CD4-positive, alpha-beta T cell (primary cell): ENCODE measurements at regions not wholly inside any gene's neighbourhood (a gene's known extent, or its start where the extent isn't known, plus 50 kb on each side); places are given as distances from the start of the nearest gene placed in this dataset.
A peak's percentile ranks its signal among the peaks of the same experiment; 100 is the strongest.
"Not testable (repeated sequence)": the region's sequence is repeated elsewhere in the genome, so short reads cannot be mapped to it uniquely, and the experiment has no call there.

Source experiments
- ATAC-seq: fragments of 200-7000 bp; cut with Tn5 transposase; one replicate; pipeline ENCODE4 v1.10.0; 2022; ENCODE audit warnings: mild to moderate bottlenecking; ENCODE audit not compliant: poor library complexity
- CTCF ChIA-PET: fragments of 350-600 bp; sonication (Branson Sonifier 250); formaldehyde crosslinking; loops from one replicate; lab custom pipeline; 2021; ENCODE audit warnings: antibody characterized with exemption, inconsistent platforms; lab: Charles Lee
- POLR2A ChIA-PET: fragments of 350-600 bp; sonication (Branson Sonifier 250); formaldehyde crosslinking; loops from one replicate; lab custom pipeline; 2021; ENCODE audit warnings: antibody characterized with exemption, inconsistent platforms; lab: Charles Lee
- DNase-seq, 14 experiments: peaks; one replicate each; pipeline ENCODE4 v3.0.0-alpha.2; 2013 to 2020; ENCODE audit warnings: mixed read lengths in 2 of 14
- H3K27ac ChIP-seq, 2 donors: one replicate each; pipeline versions ENCODE4 v1.5.1 to v1.7.0; 2013; ENCODE audit warnings: low read length in 2 of 2, low read depth in 1 of 2, mild to moderate bottlenecking in 1 of 2
- H3K27me3 ChIP-seq, 2 experiments: 1 replicate in 1 of 2; 2 replicates in 1 of 2; pipeline versions ENCODE4 v1.6.1 to v1.7.0; 2013; ENCODE audit warnings: low read length in 2 of 2, control low read depth in 1 of 2, mild to moderate bottlenecking in 1 of 2, moderate library complexity in 1 of 2; ENCODE audit not compliant: insufficient read depth in 2 of 2, control insufficient read depth in 1 of 2
- H3K36me3 ChIP-seq: one replicate; pipeline ENCODE4 v1.6.1; 2013; ENCODE audit warnings: low read length, control low read depth; ENCODE audit not compliant: insufficient read depth
- H3K4me1 ChIP-seq: one replicate; pipeline ENCODE4 v1.6.1; 2013; ENCODE audit warnings: low read length, control low read depth; ENCODE audit not compliant: insufficient read depth
- H3K4me3 ChIP-seq: one replicate; pipeline ENCODE4 v1.5.1; 2013; ENCODE audit warnings: mild to moderate bottlenecking, low read length, moderate library complexity
- H3K9me3 ChIP-seq, 2 experiments: 1 replicate in 1 of 2; 2 replicates in 1 of 2; pipeline versions ENCODE4 v1.6.1 to v1.7.0; 2013; ENCODE audit warnings: low read length in 2 of 2, mild to moderate bottlenecking in 2 of 2, control low read depth in 1 of 2, moderate library complexity in 1 of 2; ENCODE audit not compliant: control insufficient read depth in 1 of 2, insufficient read depth in 1 of 2
- H3K27ac Mint-ChIP-seq: one replicate; pipeline ENCODE4 v1.8.0; 2020; ENCODE audit warnings: mixed read lengths
- H3K27me3 Mint-ChIP-seq: one replicate; pipeline ENCODE4 v1.8.0; 2021; ENCODE audit warnings: mixed read lengths
- H3K36me3 Mint-ChIP-seq: one replicate; pipeline ENCODE4 v1.8.0; 2021; ENCODE audit warnings: low read depth, mixed read lengths
- H3K4me1 Mint-ChIP-seq: one replicate; pipeline ENCODE4 v1.8.0; 2021; ENCODE audit warnings: low read depth, mixed read lengths
- H3K4me3 Mint-ChIP-seq: one replicate; pipeline ENCODE4 v1.8.0; 2020; ENCODE audit warnings: mild to moderate bottlenecking, mixed read lengths
- H3K9me3 Mint-ChIP-seq: one replicate; pipeline ENCODE4 v1.8.0; 2020; ENCODE audit warnings: mixed read lengths
- intact Hi-C, 2 experiments: fragments of 100-400 bp; cut with DNase I in 1 of 2; cut with micrococcal nuclease in 1 of 2; formaldehyde crosslinking; loops; one replicate each; pipeline versions ENCODE4 v1.15.1 to v1.9.0; 2023 to 2025; cut with DNase I, micrococcal nuclease
- TF ChIP-seq, protein P1 (sequence below): fragments of 200-600 bp; IDR thresholded peaks from one replicate; pipeline ENCODE4 v1.8.0; 2022; ENCODE audit warnings: antibody characterized with exemption, mild to moderate bottlenecking

DNA sequence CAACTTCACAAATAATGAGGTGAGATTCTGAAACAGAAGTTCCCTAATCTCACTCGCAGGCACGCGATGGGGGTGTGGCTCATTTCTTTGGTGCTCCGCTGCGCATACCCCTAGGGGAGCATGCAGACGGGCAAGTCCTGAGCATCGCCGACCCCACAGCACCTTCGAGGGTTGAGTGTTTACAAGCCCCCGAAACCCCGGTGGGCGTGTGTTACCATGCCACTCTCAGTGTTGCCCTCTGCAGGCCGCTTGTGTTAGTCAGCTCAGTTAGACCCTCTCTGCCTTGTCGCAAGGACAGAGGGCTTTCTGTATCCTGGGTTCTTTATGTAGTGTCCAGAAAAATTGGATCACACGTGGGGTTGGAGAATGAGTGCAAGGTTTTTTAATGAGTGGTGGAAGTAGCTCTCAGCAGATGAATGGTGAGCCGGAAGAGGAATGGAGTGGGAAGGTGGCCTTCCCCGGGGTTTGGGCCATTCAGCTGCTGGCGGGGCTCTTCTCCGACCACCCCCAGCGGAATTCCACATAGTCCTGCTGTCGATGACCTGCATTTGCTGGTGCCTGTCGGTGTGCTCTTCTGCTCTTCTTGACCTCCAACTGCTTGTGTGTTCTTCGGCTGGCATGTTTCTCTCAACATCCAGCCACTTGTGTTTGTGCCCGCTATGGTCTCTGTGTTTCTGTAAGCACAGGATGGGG lies 191.3 kb downstream of the RPRM start:
- Histone ChIP-seq H3K27me3 (no peaks in the 10 kb centered on the region), H3K4me1 (peaks cover 3% of the 10 kb centered on the region), H3K4me3 (no peak overlapping the region), H3K9me3 (peaks cover 4 to 12% of the 10 kb centered on the region in 2 experiments), H3K36me3 (no peaks in the 10 kb centered on the region), H3K27ac (no peak overlapping the region)
- H3K4me3 Mint-ChIP-seq, result no peak overlapping the region
- TF ChIP-seq, protein P1, sequence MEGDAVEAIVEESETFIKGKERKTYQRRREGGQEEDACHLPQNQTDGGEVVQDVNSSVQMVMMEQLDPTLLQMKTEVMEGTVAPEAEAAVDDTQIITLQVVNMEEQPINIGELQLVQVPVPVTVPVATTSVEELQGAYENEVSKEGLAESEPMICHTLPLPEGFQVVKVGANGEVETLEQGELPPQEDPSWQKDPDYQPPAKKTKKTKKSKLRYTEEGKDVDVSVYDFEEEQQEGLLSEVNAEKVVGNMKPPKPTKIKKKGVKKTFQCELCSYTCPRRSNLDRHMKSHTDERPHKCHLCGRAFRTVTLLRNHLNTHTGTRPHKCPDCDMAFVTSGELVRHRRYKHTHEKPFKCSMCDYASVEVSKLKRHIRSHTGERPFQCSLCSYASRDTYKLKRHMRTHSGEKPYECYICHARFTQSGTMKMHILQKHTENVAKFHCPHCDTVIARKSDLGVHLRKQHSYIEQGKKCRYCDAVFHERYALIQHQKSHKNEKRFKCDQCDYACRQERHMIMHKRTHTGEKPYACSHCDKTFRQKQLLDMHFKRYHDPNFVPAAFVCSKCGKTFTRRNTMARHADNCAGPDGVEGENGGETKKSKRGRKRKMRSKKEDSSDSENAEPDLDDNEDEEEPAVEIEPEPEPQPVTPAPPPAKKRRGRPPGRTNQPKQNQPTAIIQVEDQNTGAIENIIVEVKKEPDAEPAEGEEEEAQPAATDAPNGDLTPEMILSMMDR, result no peak
- ATAC-seq (no peak), DNase-seq (peak in 2 of 14 experiments; percentile 4 to 7)
- no peaks in the 10 kb centered on the region for H3K27me3 Mint-ChIP-seq
- no peak overlapping the region for H3K27ac Mint-ChIP-seq
- intact Hi-C loops, result no loop called here
- H3K9me3 Mint-ChIP-seq, result peaks cover 4% of the 10 kb centered on the region
- POLR2A ChIA-PET, result no interaction called here
- no peaks in the 10 kb centered on the region for H3K36me3 Mint-ChIP-seq
- CTCF ChIA-PET, result no interaction called here
- H3K4me1 Mint-ChIP-seq, result peaks cover 5% of the 10 kb centered on the region

DNA sequence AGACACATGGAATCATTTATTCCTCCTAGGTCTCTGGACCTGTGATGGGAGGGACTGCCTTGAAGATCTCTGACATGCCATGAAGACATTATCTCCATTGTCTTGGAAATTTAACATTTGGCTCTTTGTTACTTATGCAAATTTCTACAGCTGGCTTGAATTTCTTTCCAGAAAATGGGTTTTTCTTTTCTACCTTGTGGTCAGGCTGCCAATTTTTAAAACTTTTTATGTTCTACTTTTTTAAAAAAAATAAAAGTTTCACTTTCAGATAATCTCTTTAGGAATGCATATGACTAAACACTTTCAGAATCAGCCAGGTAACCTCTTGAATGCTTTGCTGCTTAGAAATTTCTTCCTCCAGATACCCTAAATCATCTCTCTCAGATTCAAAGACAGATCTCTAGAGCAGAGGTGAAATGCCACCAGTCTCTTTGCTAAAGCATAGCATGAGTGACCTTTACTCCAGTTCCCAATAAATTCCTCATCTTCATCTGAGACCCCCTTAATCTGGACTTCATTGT lies 209.6 kb downstream of the RPRM start:
- POLR2A ChIA-PET, result no interaction called here
- ATAC-seq (no peak), DNase-seq (no peak)
- Histone ChIP-seq H3K36me3 (no peaks in the 10 kb centered on the region), H3K9me3 (peaks cover 0 to 8% of the 10 kb centered on the region in 2 experiments), H3K27ac (no peak overlapping the region), H3K27me3 (no peaks in the 10 kb centered on the region), H3K4me1 (no peaks in the 10 kb centered on the region), H3K4me3 (no peak overlapping the region)
- intact Hi-C loops, result no loop called here
- Mint-ChIP-seq H3K4me1 (no peaks in the 10 kb centered on the region), H3K36me3 (no peaks in the 10 kb centered on the region), H3K9me3 (peaks cover 17% of the 10 kb centered on the region), H3K4me3 (no peak overlapping the region), H3K27me3 (no peaks in the 10 kb centered on the region), H3K27ac (no peak overlapping the region)
- TF ChIP-seq, protein P1, result no peak
- CTCF ChIA-PET, result no interaction called here

DNA sequence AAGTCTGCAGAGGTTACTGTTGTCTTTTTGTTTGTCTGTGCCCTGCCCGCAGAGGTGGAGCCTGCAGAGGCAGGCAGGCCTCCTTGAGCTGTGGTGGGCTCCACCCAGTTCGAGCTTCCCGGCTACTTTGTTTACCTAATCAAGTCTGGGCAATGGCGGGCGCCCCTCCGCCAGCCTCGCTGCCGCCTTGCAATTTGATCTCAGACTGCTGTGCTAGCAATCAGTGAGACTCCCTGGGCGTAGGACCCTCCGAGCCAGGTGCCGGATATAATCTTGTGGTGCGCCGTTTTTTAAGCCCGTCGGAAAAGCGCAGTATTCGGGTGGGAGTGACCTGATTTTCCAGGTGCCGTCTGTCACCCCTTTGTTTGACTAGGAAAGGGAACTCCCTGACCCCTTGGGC lies 221.7 kb downstream of the RPRM start:
- H3K27me3 ChIP-seq, CTCF ChIA-PET, H3K4me3 Mint-ChIP-seq, ATAC-seq, H3K9me3 Mint-ChIP-seq, H3K27me3 Mint-ChIP-seq, H3K4me3 ChIP-seq, DNase-seq, intact Hi-C loops, H3K27ac Mint-ChIP-seq, H3K36me3 Mint-ChIP-seq, H3K4me1 ChIP-seq, H3K4me1 Mint-ChIP-seq, POLR2A ChIA-PET, H3K36me3 ChIP-seq, H3K9me3 ChIP-seq, H3K27ac ChIP-seq: not testable (repeated sequence)

DNA sequence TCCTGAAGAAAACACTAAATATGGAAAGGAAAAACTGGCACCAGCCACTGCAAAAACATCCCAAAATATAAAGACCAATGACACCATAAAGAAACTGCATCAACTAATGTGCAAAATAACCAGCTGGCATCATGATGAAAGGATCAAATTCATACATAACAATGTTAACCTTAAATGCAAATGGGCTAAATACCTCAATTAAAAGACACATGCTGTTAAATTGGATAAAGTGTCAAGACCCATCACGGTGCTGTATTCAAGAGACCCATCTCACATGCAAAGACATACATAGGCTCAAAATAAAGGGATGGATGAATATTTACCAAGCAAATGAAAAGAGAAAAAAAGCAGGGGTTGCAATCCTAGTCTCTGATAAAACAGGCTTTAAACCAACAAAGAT lies 231.9 kb downstream of the RPRM start:
- H3K27ac ChIP-seq, H3K27me3 Mint-ChIP-seq, H3K4me1 ChIP-seq, H3K4me1 Mint-ChIP-seq, CTCF ChIA-PET, POLR2A ChIA-PET, H3K4me3 Mint-ChIP-seq, H3K9me3 Mint-ChIP-seq, H3K36me3 Mint-ChIP-seq, DNase-seq, H3K4me3 ChIP-seq, H3K27ac Mint-ChIP-seq, H3K9me3 ChIP-seq, H3K36me3 ChIP-seq, intact Hi-C loops, ATAC-seq, H3K27me3 ChIP-seq: not testable (repeated sequence)
